Stimulated activated CD4-positive, alpha-beta T cell treated with anti-CD3 and anti-CD28 coated beads, Interleukin-4, amount 100 ng/mL, for 24 hours (primary cell): ENCODE measurements at regions not wholly inside any gene's neighbourhood (a gene's known extent, or its start where the extent isn't known, plus 50 kb on each side); places are given as distances from the start of the nearest gene placed in this dataset.

Experiments
- DNase-seq: peaks from one replicate; pipeline ENCODE4 v3.0.0-alpha.2; 2020

DNA sequence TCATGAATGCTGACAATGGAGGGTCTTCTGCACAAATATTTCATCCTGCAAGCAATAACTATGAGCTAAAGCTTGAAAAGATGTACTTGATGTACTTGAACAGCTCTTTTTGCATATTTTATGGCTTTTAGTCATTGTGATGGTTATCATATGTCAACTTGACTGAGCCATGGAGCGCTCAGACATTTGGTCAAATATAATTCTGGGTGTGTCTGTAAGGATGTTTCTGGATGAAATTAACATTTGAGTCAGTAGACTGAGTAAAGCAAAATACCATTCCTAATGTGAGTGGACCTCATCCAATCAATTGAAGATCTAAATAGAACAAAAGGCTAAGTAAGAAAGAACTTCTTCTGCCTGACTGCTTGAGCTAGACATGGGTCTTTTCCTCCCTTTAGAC, 509.0 kb downstream of the BCL11A start:
- DNase-seq: no peak

DNA sequence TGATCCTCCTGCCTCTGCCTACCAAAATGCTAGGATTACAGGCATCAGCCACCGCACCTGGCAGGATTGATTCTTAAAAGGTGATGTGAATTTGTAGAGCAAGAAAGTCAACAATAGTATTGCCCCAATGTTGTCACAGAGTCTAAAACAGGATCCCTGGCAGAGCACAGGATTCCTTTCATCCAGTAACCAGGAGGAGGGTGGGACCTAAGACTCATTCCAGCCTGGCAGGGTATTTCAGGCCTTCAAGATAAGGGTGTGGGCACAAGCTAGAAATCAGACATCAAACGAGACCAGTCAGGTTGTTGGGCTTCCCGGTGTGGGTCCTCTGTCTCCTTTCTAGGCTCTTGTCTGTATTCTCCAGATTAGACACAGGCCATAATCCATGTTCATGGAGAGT, 511.4 kb downstream of the BCL11A start:
- no peak for DNase-seq

DNA sequence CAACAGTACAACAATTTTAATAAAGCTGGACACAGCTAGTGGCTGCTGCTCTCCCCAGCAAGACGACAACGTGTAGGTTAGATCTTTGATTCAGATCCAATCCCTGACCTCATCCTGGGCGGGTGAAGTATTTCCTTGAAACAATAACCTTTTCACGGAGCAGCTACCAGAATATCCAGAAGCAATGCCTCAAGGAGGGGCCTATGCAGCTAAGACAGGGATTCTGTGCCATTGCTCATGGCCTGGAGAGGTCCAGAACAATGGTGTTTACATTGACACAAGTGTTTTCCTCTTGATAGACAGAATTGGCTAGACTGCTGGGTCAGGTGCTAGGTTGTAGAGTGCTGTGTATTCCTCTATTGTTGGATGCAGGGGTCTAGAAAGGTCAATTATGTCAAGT, 520.1 kb downstream of the BCL11A start:
- no peak for DNase-seq

DNA sequence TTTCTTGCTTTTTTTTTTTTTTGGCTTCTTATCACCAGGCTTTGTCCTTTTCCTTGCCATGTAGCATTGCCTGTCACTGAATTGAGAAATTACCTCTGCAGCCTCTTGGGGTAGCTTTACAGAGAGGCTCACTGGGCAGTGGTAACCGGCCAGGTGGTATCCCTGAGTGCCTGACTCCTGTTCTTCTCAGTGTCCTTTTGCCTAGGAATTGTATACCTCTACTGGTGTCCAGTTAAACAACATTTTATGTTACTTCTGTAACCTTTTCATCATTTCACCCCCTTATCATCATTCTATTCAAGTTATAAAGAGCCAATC, 523.9 kb downstream of the BCL11A start:
- no peak for DNase-seq

DNA sequence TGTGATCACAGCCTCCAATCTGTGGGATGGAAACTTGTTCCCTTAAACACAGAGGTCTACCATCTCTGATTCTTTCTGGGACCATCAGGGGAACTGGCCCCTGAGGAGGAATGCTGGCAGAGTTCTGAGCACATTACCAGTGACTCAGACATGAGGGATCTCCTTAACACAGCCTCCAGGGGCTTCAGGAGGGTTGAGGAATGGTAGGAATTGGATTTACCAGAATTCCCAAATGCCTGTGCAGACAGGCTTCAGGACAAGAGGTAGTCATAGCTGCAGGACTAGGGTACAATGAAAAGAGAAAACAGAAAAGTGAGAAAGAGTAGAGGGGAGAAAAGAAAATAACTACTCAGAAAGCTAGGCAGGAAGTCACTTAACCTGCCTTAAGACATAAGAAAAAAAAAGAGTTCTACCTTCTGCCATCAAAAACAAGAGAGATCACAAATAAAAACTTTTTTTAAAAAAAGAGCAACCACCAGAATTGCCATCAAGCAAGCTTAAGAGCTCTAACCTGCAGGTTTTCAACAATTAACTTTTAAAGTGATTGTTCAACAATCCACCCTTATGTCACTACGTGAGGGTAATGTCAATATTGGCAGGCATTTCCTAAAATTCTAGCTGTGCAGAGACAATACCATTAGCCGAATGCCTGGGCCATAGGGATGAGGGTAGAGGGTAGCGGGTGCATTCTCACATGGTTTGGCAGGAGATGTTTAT, 524.4 kb downstream of the BCL11A start:
- DNase-seq: no peak

DNA sequence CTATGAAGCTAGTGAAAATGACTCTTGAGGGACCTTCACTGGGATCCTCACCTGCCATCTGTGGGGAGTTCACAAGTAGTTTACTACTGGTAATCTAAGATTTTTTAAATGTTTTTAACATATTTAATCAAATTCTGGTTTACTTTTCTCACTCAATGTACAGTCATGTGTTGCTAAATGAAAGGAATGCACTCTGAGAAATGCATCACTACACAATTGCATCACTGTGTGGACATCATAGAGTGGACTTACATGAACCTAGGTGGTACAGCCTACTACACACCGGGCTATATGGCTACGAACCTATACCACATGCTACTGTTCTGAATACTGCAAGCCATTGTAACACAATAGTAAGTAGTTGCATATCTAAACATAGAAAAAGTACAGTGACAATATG, 528.0 kb downstream of the BCL11A start:
- DNase-seq: no peak

DNA sequence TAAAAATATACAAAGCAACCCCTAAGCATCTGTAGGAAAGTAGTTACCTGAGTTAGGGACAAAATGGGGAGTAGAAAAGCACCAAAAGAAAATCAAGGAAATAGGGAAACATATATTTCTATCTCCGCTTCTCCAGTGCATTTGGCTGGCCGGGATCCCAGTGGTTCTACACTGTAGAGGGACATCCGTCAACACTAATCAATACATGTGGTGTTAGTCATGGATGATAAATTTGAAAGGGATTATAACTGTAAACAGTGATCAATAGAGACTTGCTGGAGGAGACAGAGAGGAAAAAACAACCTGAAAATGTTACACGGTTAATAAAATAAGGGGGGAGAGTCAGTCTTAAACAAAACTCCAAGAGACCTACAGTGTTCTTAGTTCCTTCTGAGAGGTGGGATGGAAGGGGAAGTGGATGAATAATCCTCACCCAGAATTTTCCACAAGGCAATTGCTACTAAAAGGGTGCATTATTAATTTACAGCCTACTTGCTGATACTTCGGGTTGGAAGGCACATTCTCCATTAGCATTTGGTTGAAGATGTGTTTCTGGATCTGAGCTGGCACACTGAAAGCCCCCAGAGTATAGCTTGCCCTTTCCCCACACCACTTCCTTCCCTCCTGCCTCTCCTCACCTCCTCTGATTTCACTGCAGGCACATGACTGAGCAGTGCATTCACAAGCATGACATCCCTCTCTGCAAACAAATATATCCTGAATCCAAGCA, 530.0 kb downstream of the BCL11A start:
- no peak for DNase-seq

DNA sequence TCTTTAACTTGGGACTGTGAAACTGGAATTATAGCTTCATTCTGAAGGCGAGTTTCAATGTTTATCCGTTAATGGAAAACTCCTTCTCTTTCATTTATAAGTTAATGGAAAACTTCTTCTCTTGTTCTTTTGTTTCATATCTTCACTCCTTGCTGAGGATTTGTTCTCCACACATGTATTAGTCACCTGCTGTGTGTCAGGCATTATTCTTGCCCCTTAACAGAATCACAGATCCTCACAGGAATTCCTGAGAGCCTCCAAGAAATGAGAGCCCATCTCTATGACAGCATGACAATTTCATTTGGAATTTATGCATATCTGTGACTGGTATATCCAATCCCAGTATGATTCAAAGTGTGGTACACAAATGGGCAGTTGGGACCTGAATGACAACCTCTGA, 545.8 kb downstream of the BCL11A start:
- DNase-seq: no peak

DNA sequence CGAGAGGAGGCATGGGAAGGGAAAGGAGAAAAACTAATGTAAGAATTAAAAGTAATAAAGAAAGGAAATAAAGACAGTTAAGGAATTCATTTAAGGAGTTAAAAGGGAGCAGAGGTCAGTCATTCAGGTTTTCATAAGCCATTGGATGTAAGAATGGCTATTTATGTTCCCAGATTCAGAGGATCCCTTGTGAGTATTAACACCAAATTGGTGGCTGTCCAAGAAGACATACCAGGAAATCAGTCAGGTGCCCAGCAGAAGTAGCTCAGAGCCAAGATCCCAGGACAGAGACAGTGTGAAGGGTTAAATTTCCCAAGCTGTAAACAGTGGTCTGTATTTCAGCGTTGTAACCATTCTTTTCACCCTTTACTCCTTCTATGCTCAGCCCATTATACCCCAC, 550.4 kb downstream of the BCL11A start:
- no peak for DNase-seq

DNA sequence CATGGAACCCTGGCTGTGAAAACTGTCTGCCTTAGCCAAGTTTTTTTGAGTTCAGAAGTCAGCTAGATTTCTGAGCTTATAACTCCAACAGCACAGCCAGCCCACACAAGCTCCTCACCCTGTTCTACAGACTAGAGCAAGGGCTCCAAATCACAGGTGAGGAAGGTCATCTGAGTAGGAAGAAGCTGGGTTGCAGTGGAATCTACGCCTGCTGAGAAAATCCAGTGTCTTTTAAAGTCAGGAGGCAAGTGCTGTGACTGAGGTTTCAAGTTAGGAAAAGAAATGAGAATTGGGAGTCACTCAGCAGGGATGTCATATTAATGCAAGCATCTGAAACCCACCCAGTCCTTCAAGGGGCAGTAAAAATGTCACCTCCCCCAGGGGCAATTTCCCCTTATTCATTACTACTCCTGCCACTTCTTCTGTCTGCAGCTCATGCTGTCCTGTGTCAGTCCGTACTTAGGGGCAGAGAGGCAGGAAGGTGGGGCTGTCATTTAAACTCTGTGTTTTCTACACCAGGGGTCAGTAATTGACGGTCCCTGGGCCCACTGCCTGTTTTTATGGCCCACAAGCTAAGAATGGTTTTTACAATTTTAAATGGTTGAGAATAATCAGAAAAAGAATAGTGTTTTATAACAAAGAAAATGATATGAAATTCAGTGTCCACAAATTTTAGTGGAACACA, 551.1 kb downstream of the BCL11A start:
- no peak for DNase-seq

DNA sequence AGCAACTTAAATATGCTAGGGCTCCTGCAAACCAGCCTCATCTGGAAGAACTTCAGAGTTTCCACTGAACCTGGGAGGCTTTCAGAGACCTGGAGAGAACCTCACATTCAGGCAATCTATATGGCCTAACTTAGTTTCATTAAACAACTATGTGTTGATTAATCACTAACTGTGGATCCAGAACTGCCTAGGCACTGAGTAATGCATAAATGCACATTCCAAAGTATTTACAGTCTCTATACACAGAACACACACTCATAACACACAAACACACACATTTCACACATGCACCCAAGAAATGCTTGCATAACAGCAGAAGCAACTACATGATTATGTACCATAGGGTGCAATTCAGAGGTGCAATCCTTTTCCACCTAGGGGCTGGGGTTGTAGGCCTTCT, 552.8 kb downstream of the BCL11A start:
- no peak for DNase-seq

DNA sequence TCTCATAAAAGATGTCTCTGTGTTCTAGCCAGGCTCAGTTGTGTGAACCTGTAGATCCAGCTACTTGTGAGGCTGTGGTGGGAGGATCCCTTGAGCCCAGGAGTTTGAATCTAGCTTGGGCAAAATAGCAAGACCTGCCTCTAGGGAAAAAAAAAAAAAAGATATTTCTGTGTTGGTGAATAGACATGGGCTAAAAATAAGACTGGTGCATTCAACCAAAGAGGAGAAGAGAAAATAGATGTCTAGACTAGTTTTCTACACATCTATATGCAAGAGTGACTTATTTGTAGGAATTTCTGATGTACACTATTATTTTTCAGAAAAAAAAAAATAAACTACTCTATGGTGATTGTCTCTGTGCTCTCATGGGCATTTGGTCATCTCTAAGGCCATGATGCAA, 555.1 kb downstream of the BCL11A start:
- no peak for DNase-seq

DNA sequence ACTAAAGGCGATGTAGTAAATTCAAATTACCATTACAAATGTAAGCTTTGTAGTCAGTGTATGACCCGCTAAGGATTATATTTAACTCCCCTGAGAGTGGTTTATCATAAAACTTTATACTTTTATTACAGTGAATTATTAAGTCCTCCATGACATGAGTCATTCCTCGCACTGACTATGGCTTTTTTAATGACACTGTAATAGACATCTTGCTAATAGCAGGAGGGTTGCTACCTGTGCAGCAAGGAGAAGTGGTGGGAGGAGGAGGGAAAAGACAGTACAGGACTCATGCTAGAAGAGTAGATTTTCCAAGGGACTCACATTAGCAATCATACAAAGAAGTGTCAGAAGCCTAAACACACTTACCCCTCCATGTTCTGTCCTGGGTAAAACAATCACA, 556.1 kb downstream of the BCL11A start:
- DNase-seq: no peak

DNA sequence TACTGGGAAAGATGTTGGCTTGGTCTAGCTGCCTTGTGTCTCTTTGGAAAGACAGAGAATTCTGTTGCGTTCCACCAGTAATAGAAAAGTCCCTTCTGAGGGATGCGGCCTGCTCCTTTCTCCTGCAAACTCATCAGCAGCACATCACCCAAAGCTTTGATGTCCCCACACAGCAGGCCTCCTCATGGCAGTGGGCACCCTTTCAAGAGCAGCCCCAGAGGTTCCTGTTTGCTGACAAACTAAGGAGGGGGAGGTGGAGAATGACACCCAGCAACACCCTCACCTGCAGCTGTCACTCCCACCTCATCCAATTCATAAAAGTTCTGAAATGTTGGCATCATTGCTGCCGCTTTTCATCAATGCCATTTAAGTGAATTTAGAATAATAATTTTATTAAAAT, 556.6 kb downstream of the BCL11A start:
- DNase-seq: no peak

DNA sequence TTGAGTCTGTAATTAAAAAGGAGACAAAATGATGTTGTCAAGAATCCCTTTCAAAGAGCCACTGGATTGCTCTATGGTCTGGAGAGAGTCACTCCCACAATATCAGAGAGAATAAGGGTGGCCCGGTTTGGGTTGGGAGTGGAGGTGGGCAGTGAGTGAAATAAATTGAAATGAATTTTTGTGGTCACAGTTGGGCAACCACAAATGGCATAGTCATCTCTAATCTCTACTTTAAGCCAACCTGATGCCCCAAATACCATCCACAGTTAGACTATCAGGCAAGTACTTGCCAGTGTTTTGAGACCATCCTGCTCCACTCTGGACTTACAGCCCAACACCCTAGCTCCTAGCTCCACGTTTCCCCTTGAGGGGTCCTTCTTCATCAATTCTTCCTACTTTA, 559.7 kb downstream of the BCL11A start:
- DNase-seq: no peak

DNA sequence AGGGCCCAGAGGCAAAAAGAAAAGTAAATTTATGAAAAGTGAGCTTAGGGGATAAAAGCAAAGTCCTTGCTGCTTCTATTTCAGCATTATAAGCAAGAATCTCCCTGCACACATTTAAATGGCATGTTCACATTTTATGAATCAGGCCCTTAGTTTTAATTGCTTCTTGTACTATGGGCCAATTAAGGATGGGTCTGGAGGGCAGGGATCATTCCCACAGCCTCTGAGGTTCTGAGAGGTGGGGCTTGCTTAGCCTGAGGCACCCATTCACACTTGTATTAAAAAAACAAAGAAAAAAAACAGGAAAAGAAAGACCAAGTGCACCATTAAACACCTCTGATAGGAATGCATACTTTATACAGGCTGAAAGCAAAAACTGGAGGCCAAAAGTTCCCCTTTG, 565.1 kb downstream of the BCL11A start:
- DNase-seq: no peak

DNA sequence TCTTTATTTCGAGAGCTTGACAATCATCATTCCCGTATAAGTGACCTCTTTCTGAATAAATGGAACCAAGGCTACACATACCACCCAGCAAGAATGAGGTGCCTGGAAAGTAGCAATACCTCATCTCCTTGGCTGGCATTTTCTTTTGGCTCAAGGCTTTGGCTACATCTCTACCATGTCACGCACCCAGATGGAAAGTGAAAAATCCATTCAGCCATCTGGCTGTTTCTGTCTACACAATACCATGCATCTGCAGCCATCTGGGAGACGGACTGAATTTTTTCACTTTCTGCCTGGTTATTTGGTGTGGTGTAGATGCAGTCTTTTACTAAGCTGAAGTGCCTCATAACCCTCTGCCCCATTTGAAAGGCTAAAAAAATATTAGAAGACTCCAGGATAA, 566.9 kb downstream of the BCL11A start:
- DNase-seq: no peak

DNA sequence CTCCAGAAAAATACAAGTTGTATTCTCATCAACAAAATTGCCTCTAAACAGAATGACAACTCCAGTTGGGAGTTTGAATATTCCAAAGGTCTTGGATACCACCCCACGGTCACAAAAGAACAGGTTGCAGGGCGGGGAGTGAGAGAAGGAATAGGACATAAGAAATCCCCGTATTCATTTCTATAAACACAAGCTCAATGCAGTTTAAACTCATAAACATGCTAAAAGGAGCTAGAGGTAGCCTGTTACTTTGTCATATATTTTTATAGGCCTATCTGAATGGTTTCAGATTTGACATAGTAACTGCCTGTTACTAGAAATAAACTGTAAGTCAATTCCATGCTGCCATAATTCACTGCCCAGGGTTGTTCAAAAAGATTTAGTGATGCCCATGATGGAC, 567.5 kb downstream of the BCL11A start:
- DNase-seq: no peak

DNA sequence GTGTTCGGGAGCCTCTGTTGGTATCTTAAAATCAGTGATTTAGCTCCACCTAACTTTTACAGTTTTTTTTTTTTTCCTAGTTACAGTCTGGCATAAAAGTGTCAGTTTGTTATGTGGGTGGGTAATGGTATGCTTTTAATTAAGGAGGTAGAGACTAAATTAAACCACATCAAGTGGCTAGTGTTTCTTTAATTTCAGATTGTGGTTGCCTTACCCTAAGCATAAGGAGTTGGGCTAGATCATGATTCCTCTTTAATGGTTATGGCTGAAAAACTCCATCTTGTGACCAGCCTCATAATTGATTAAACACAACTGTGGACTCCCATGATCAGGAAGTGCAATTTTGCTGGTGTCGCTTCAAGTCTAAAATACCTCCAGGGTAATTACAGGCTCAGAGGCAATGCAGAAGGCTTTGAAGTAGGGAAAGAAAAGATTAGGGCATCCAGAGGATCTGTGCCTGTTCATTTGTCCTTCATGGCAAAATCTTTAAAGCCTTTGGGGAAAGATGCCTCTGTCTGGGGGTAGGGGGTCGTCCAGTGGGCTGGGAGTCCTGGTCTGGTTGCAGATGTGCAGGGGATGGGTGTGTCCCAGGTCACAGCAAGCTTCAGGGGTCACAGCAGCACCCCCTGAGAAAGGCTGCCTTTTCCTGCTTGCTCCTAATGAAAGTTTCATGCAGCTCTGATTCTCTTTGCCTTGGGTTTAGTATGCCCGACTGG, 579.2 kb downstream of the BCL11A start:
- DNase-seq: no peak

DNA sequence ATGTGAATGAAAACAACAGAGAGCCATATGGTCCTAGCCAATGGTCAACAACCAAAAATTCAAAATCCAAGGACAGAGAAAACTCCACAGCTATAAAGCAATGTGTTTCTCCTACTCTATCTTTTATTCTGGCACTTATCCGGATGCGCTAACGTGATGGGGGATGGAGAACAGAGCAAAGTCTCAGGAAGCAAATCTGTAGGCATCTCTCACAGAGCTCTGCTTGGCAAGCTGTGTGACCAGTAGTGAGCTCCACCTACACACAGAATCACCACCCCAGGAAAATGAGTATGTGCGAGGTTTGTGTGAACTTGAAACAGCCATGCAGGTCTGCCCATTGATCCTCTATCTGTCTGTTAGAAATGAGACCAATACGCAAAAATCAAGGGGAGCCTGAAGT, 584.3 kb downstream of the BCL11A start:
- no peak for DNase-seq

DNA sequence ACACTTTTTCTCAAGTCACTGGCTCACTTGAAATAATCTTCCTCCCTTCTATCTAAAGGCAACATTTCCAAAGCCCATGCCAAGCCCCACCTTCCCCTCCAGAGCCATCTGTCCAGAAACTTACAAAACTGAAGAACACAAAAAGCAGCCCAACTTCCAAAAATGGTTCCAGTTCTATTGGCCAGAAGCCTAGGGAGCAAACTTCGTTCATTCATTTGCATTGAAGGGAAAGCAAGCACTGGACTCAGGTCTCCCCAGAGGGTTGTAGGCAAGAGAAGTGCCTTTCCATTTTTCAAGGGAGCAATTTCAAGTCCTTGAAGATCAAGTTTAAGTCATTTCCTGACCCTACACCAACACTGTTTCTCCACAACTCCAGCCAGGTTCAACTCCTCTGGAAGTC, 585.0 kb downstream of the BCL11A start:
- no peak for DNase-seq

DNA sequence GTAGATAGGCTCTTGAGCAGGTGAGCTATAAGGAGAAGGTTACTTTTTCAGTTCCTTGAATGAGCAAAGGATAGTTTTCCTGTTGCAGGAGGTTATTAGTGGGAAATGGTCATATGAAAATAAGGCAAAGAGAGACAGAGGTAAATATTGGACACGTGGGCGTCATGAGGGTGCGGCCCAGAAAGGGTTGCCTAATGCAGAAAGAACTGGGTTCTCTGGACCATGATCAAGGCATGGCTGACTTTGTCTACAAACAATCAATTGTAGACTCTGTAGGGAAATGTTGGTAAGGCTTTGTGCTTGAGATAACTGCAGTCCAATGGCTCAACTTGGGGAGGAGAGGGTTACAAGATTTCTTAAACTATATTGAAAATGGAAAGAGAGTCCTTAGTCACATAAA, 585.8 kb downstream of the BCL11A start:
- DNase-seq: no peak

DNA sequence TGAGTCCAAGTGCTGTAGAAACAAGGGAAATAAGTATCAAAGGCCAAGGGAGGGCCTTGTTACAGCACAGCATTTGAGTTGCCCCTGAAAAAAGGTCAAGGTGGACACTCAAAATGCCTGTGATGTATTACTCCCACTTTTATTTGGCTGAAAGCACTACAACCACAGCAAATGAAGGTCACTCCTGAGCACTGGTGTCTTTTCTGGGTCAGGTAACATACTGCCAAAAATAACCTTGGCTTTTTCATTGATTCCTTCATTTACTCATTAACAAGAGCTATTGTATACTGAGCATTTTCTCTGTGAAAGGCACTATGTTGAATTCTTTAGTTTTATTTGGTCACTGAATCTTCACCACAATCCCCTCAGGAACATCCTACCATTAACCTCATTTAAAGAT, 590.3 kb downstream of the BCL11A start:
- no peak for DNase-seq

DNA sequence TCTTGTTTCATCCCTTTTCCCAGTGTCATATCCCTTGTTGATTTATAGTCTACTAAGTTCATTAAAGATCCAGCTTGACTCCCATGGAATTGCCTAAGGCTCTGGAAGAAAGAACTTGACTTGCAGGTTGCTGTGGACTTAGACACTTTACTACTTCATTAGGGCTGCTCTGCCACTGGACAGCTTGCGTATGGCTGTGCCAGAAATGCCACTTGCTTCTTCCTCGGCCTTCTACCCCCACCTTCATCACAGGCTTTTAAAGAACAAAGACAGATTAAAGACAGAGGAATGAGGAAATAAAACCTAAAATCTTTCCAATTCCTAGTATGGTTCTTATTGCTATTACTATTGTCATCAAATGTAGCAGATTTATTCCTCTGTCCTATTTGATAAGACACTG, 591.7 kb downstream of the BCL11A start:
- DNase-seq: no peak
